HG03565 (cell line): ENCODE measurements at regions not wholly inside any gene's neighbourhood (a gene's known extent, or its start where the extent isn't known, plus 50 kb on each side); places are given as distances from the start of the nearest gene placed in this dataset.

Source experiments
- ATAC-seq: cut with Tn5 transposase; IDR thresholded peaks from one replicate; pipeline ENCODE4 v1.9.1; 2021; ENCODE audit warnings: mild to moderate bottlenecking, moderate library complexity; ENCODE audit not compliant: unreplicated experiment

GRCh38 chr3:95418251-95418650 is 1355.4 kb downstream of the NSUN3 start:
- no peak for ATAC-seq

- no peak for ATAC-seq
These were observed 1361.4 kb downstream of the NSUN3 start for GRCh38 chr3:95424279-95424678.

GRCh38 chr3:95434491-95434890 is 1371.6 kb downstream of the NSUN3 start:
- ATAC-seq, result no peak

- no peak for ATAC-seq
These were observed 1374.5 kb downstream of the NSUN3 start for GRCh38 chr3:95437409-95437808.

GRCh38 chr3:95438274-95438673 is 1375.4 kb downstream of the NSUN3 start:
- ATAC-seq, result no peak

GRCh38 chr3:95442766-95443165 is 1371.6 kb upstream of the EPHA6 start:
- ATAC-seq, result no peak

- ATAC-seq, result no peak
These were observed 1364.6 kb upstream of the EPHA6 start for GRCh38 chr3:95449841-95450240.

- ATAC-seq, result no peak
These were observed 1361.2 kb upstream of the EPHA6 start for GRCh38 chr3:95453242-95453641.

- ATAC-seq, result no peak
These were observed 1357.6 kb upstream of the EPHA6 start for GRCh38 chr3:95456835-95457234.

GRCh38 chr3:95459706-95460105 is 1354.7 kb upstream of the EPHA6 start:
- no peak for ATAC-seq

GRCh38 chr3:95460274-95460673 is 1354.1 kb upstream of the EPHA6 start:
- ATAC-seq, result no peak

- no peak for ATAC-seq
These were observed 1352.2 kb upstream of the EPHA6 start for GRCh38 chr3:95462161-95462560.

GRCh38 chr3:95464346-95464745 is 1350.0 kb upstream of the EPHA6 start:
- no peak for ATAC-seq

GRCh38 chr3:95468331-95468730 is 1346.1 kb upstream of the EPHA6 start:
- no peak for ATAC-seq

- no peak for ATAC-seq
These were observed 1340.1 kb upstream of the EPHA6 start for GRCh38 chr3:95474338-95474737.

GRCh38 chr3:95476534-95476933 is 1337.9 kb upstream of the EPHA6 start:
- ATAC-seq, result no peak

GRCh38 chr3:95506174-95506573 is 1308.2 kb upstream of the EPHA6 start:
- no peak for ATAC-seq

GRCh38 chr3:95508124-95508523 is 1306.3 kb upstream of the EPHA6 start:
- peak; percentile 39 for ATAC-seq

- ATAC-seq, result no peak
These were observed 1302.6 kb upstream of the EPHA6 start for GRCh38 chr3:95511828-95512227.

- ATAC-seq, result no peak
These were observed 1300.1 kb upstream of the EPHA6 start for GRCh38 chr3:95514260-95514659.

GRCh38 chr3:95521396-95521795 is 1293.0 kb upstream of the EPHA6 start:
- no peak for ATAC-seq

- no peak for ATAC-seq
These were observed 1291.9 kb upstream of the EPHA6 start for GRCh38 chr3:95522449-95522848.

GRCh38 chr3:95539950-95540483 is 1274.4 kb upstream of the EPHA6 start:
- no peak for ATAC-seq

GRCh38 chr3:95565502-95565901 is 1248.9 kb upstream of the EPHA6 start:
- ATAC-seq, result no peak
